ENCODE measurements at regions not wholly inside any gene's neighbourhood (a gene's known extent, or its start where the extent isn't known, plus 50 kb on each side); places are given as distances from the start of the nearest gene placed in this dataset.

DNA sequence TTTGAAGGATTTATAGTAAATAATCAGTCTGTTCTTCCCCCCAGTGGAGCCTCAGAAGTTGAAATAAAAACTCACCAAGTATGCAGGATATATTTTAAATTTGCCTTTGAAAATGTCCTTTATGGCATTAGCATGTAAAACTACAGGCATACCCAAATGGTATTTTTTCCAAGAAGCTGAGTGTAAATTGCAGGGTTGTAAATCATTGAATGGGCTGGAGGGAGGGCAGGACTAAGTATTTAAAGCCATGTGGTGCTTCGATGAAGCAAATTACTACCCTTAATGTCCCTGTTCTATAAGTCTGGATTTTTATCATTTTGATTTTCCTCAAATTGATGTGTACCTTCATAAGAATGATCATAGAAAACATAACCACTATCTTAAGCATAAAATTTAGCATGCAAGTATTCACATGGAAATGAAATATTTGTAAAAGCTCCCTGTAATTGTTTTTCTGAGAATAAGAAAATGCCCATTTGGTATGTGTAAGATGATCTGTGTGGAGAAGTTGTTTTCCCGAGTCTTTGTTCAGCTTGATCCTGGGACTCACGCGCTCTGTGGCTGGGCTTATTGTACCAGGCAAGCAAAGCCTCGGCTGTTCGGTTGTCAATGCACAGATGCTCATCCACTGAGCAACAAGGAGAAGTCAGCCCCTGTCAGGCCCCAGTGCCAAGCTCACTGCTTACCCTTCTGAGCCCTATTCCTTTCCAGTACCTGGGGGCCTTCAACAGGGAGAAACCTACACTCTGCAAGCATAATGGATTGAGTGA lies 66.7 kb downstream of the CD164 start:
- Histone ChIP-seq H3K4me1 (replicated peaks in 1 of 2) (no peaks in the 10 kb centered on the region), H3K9me3 (replicated peaks in 1 of 3) (no peaks in the 10 kb centered on the region), H3K27ac (no peak overlapping the region), H3K36me3 (replicated peaks in 1 of 2) (no peaks in the 10 kb centered on the region), H3K4me3 (no peak overlapping the region), H3K27me3 (peaks cover 8% of the 10 kb centered on the region)
- TF ChIP-seq POLR2A (IDR thresholded peaks at IDR 0.05), result no peak
- TF ChIP-seq, protein P1, sequence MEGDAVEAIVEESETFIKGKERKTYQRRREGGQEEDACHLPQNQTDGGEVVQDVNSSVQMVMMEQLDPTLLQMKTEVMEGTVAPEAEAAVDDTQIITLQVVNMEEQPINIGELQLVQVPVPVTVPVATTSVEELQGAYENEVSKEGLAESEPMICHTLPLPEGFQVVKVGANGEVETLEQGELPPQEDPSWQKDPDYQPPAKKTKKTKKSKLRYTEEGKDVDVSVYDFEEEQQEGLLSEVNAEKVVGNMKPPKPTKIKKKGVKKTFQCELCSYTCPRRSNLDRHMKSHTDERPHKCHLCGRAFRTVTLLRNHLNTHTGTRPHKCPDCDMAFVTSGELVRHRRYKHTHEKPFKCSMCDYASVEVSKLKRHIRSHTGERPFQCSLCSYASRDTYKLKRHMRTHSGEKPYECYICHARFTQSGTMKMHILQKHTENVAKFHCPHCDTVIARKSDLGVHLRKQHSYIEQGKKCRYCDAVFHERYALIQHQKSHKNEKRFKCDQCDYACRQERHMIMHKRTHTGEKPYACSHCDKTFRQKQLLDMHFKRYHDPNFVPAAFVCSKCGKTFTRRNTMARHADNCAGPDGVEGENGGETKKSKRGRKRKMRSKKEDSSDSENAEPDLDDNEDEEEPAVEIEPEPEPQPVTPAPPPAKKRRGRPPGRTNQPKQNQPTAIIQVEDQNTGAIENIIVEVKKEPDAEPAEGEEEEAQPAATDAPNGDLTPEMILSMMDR (IDR thresholded peaks at IDR 0.05), result no peak
- intact Hi-C loops (cut with DNase I), result no loop called here
- DNase-seq, result no peak
- WGBS, 4 donors, result 73 to 84% (median 83%) methylated on average over 6 of the region's 6 CpGs

DNA sequence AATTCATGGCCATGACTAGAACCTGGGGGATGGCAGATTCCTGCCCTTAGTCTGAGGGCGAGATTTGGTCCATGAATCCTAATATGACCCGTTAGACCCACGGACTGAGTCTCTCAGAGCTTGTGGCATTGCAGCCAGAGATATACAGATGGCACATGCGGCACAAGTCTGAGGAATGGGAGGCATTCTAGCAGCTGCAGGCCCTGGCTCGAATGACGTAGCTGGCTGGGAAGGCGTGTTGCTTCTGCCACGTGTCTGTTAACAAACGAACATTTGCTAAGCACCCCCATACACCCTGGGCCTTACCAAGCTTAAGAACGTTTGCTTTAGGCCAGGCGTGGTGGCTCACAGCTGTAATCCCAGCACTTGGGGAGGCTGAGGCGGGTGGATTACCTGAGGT lies 68.0 kb downstream of the CD164 start:
- no peak for TF ChIP-seq POLR2A (IDR thresholded peaks at IDR 0.05)
- H3K4me3 ChIP-seq, result no peak overlapping the region
- intact Hi-C loops (cut with DNase I), result no loop called here
- no peak overlapping the region for H3K27ac ChIP-seq
- H3K27me3 ChIP-seq, result peaks cover 8% of the 10 kb centered on the region
- no peaks in the 10 kb centered on the region for H3K9me3 ChIP-seq (replicated peaks in 1 of 3)
- no peak for DNase-seq
- no peaks in the 10 kb centered on the region for H3K4me1 ChIP-seq (replicated peaks in 1 of 2)
- H3K36me3 ChIP-seq (replicated peaks in 1 of 2), result no peaks in the 10 kb centered on the region
- WGBS, 4 donors, result 79 to 87% (median 85%) methylated on average over 12 of the region's 12 CpGs

DNA sequence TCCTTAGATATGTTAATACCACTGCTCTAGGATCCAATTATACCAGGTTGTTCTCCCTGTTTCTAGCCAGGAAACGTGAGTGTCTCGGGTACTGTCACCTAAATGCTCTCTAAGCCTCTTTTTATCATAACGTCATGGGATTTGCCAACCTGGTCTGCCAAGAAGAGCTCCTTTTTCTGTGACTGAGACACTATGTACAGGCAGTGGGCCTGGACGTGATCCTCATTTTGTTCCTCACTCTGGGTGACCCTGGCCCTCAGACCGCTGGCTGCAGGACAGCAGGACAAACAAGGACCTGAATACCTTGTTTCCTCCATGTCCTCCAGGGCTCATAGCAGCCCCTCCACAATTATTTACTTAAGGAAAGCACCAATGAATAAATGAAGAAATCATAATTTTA lies 69.1 kb downstream of the CD164 start:
- WGBS, 4 donors, result 89 to 98% (median 92%) methylated on average over 5 of the region's 5 CpGs
- Histone ChIP-seq H3K36me3 (replicated peaks in 1 of 2) (no peaks in the 10 kb centered on the region), H3K27ac (no peak overlapping the region), H3K4me3 (no peak overlapping the region), H3K27me3 (peaks cover 8% of the 10 kb centered on the region), H3K9me3 (replicated peaks in 1 of 3) (no peaks in the 10 kb centered on the region), H3K4me1 (replicated peaks in 1 of 2) (no peaks in the 10 kb centered on the region)
- no peak for DNase-seq
- TF ChIP-seq, protein P1 (IDR thresholded peaks at IDR 0.05), result no peak
- TF ChIP-seq POLR2A (IDR thresholded peaks at IDR 0.05), result no peak
- intact Hi-C loops (cut with DNase I), result no loop called here

DNA sequence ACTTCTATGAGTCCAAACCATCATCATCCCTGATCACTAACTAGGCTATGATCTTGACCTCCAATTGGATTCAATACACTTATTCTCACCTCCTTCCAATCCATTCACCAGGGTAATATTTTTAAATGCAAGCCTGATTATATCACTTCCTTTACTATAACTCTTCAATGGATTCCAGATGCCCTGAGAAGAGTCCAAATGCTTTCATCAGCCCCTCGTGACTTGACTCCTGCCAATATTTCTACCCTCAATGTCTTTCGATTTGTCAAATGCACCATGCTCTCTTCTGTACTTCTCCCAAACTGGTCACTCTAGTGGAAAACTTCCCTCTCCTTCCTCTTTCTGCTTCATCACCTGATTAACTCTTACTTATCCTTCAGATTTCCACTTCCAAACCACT lies 70.8 kb downstream of the CD164 start:
- H3K9me3 ChIP-seq (replicated peaks in 1 of 3), result no peaks in the 10 kb centered on the region
- peaks cover 3% of the 10 kb centered on the region for H3K27me3 ChIP-seq
- no peak overlapping the region for H3K4me3 ChIP-seq
- H3K4me1 ChIP-seq (replicated peaks in 1 of 2), result no peaks in the 10 kb centered on the region
- intact Hi-C loops (cut with DNase I), result no loop called here
- WGBS, 4 donors, result 76 to 81% (median 79%) methylated on average over 2 of the region's 2 CpGs
- TF ChIP-seq, protein P1 (IDR thresholded peaks at IDR 0.05), result no peak
- no peak overlapping the region for H3K27ac ChIP-seq
- DNase-seq, result no peak
- H3K36me3 ChIP-seq (replicated peaks in 1 of 2), result no peaks in the 10 kb centered on the region

DNA sequence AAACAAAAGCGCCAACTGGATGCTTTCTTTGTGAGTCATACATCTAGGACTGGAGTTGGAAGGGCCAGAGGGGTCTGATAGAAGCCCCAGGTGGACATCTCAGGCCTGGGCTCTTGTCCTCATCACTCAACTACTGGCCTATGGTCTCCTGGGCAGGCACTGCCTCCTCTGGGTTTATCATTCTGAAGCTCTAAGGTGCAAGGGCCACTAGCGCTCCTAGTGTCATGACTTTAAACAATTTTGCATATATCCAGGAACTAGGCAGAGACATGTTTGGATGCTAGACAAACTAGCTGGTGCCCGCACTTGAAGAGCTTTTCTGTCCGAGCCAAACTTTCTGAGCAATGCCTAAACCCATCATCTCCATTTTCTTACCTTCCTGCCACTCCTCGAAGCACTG lies 72.3 kb downstream of the CD164 start:
- Histone ChIP-seq H3K36me3 (replicated peaks in 1 of 2) (no peaks in the 10 kb centered on the region), H3K27me3 (peaks cover 3% of the 10 kb centered on the region), H3K4me1 (replicated peaks in 1 of 2) (no peaks in the 10 kb centered on the region), H3K27ac (no peak overlapping the region), H3K4me3 (no peak overlapping the region), H3K9me3 (replicated peaks in 1 of 3) (no peaks in the 10 kb centered on the region)
- no peak for DNase-seq
- WGBS, 4 donors, result 75 to 97% (median 94%) methylated on average over 4 to 5 of the region's 5 CpGs
- TF ChIP-seq, protein P1 (IDR thresholded peaks at IDR 0.05), result no peak
- TF ChIP-seq POLR2A (IDR thresholded peaks at IDR 0.05), result no peak
- intact Hi-C loops (cut with DNase I), result no loop called here

Measured in adrenal gland (tissue), 9 donors.